IMR-90 (cell line): ENCODE measurements at regions not wholly inside any gene's neighbourhood (a gene's known extent, or its start where the extent isn't known, plus 50 kb on each side); places are given as distances from the start of the nearest gene placed in this dataset.

ENCODE experiments used
- ATAC-seq: fragments of 200-7000 bp; cut with Tn5 transposase; 2 replicates; pipeline ENCODE4 v1.9.1; 2020; ENCODE audit warnings: low read depth, mild to moderate bottlenecking, moderate library complexity
- BruUV-seq: library from RNA; stranded (reverse); fragments of 400-500 nt; replicated peaks from 2 replicates; lab custom pipeline; 2021; lab: Mats Ljungman, UMichigan
- CTCF ChIA-PET: fragments of 300-600 bp; formaldehyde crosslinking; extraction: SDS; loops from one replicate; lab custom pipeline; 2021; ENCODE audit warnings: antibody characterized with exemption; lab: Yijun Ruan, JAX
- POLR2A ChIA-PET: fragments of 300-600 bp; sonication (Branson Sonifier 250); formaldehyde crosslinking; loops from one replicate; lab custom pipeline; 2022; ENCODE audit warnings: antibody characterized with exemption; ENCODE audit not compliant: unreplicated experiment; lab: Charles Lee
- DNase-seq: peaks from one replicate; pipeline ENCODE4 v3.0.0; 2013
- H2AFZ ChIP-seq: replicated peaks from 2 replicates; pipeline ENCODE3; 2013; ENCODE audit warnings: low read length, mild to moderate bottlenecking; ENCODE audit not compliant: poor library complexity
- H2AK5ac ChIP-seq: 2 replicates; pipeline ENCODE4 v1.6.1; 2013; ENCODE audit warnings: low read depth, low read length, inconsistent platforms
- H2AK9ac ChIP-seq: replicated peaks from 2 replicates; pipeline ENCODE3; 2013; ENCODE audit warnings: mild to moderate bottlenecking, low read depth, low read length, moderate library complexity; ENCODE audit not compliant: poor library complexity
- H2BK120ac ChIP-seq: 2 replicates; pipeline ENCODE4 v1.6.1; 2013; ENCODE audit warnings: low read depth, low read length, inconsistent platforms
- H2BK15ac ChIP-seq: 3 replicates; pipeline ENCODE4 v1.6.1; 2013; ENCODE audit warnings: low read depth, low read length, inconsistent platforms
- H2BK20ac ChIP-seq: 2 replicates; pipeline ENCODE4 v1.6.1; 2013; ENCODE audit warnings: low read depth, mild to moderate bottlenecking, inconsistent platforms, low read length, moderate library complexity
- H2BK5ac ChIP-seq: 2 replicates; pipeline ENCODE4 v1.6.1; 2013; ENCODE audit warnings: mild to moderate bottlenecking, low read depth, low read length, inconsistent platforms; ENCODE audit not compliant: poor library complexity, severe bottlenecking
- H3K14ac ChIP-seq: replicated peaks from 2 replicates; pipeline ENCODE4 v1.6.1; 2013; ENCODE audit warnings: low read depth, low read length, inconsistent platforms
- H3K18ac ChIP-seq: 2 replicates; pipeline ENCODE4 v1.6.1; 2013; ENCODE audit warnings: low read depth, low read length, control low read depth
- H3K23ac ChIP-seq: 2 replicates; pipeline ENCODE4 v1.6.1; 2013; ENCODE audit warnings: low read depth, low read length, inconsistent platforms
- H3K27ac ChIP-seq: 2 replicates; pipeline ENCODE4 v1.5.1; 2013; ENCODE audit warnings: mild to moderate bottlenecking, control low read depth, low read length; ENCODE audit not compliant: insufficient read depth
- H3K27me3 ChIP-seq: 2 replicates; pipeline ENCODE4 v1.6.1; 2013; ENCODE audit warnings: low read length; ENCODE audit not compliant: control insufficient read depth, insufficient read depth
- H3K36me3 ChIP-seq: 2 replicates; pipeline ENCODE4 v1.6.1; 2013; ENCODE audit warnings: low read length, mixed read lengths; ENCODE audit not compliant: control insufficient read depth, insufficient read depth
- H3K4ac ChIP-seq: 2 replicates; pipeline ENCODE4 v1.6.1; 2013; ENCODE audit warnings: low read depth, low read length, inconsistent platforms
- H3K4me1 ChIP-seq: 2 replicates; pipeline ENCODE4 v1.6.1; 2013; ENCODE audit warnings: low read length, mixed read lengths; ENCODE audit not compliant: control insufficient read depth, insufficient read depth
- H3K4me2 ChIP-seq: 2 replicates; pipeline ENCODE4 v1.6.1; 2013; ENCODE audit warnings: low read depth, mild to moderate bottlenecking, control low read depth, low read length, moderate library complexity
- H3K4me3 ChIP-seq: 2 replicates; pipeline ENCODE4 v1.5.1; 2013; ENCODE audit warnings: low read depth, mild to moderate bottlenecking, control low read depth, low read length, moderate library complexity; ENCODE audit not compliant: insufficient read depth
- H3K56ac ChIP-seq: 2 replicates; pipeline ENCODE4 v1.6.1; 2013; ENCODE audit warnings: low read length, inconsistent platforms; ENCODE audit not compliant: insufficient read depth; ENCODE audit errors: extremely low read depth
- H3K79me1 ChIP-seq, 2 experiments: 2 replicates each; pipeline ENCODE4 v1.6.1; 2013; ENCODE audit warnings: low read length in 2 of 2, inconsistent platforms in 1 of 2, low read depth in 1 of 2
- H3K9ac ChIP-seq: 2 replicates; pipeline ENCODE4 v1.6.1; 2013; ENCODE audit warnings: low read depth, low read length, control low read depth
- H3K9me1 ChIP-seq: 2 replicates; pipeline ENCODE4 v1.6.1; 2013; ENCODE audit warnings: low read length, inconsistent platforms; ENCODE audit not compliant: insufficient read depth
- H3K9me3 ChIP-seq: 2 replicates; pipeline ENCODE4 v1.6.1; 2013; ENCODE audit warnings: low read length; ENCODE audit not compliant: control insufficient read depth, insufficient read depth
- H4K20me1 ChIP-seq: 2 replicates; pipeline ENCODE4 v1.6.1; 2013; ENCODE audit warnings: low read length, inconsistent platforms; ENCODE audit not compliant: insufficient read depth
- H4K5ac ChIP-seq: 2 replicates; pipeline ENCODE4 v1.6.1; 2013; ENCODE audit warnings: mild to moderate bottlenecking, low read depth, low read length, control low read depth
- H4K8ac ChIP-seq, 2 experiments: 2 replicates each; pipeline ENCODE4 v1.6.1; 2013; ENCODE audit warnings: low read depth in 2 of 2, low read length in 2 of 2, control low read depth in 1 of 2, inconsistent platforms in 1 of 2
- H4K91ac ChIP-seq: 2 replicates; pipeline ENCODE4 v1.6.1; 2013; ENCODE audit warnings: low read depth, low read length, inconsistent platforms; ENCODE audit not compliant: insufficient read depth
- BHLHE40 ChIP-seq: fragments of 150-350 bp; IDR thresholded peaks from 2 replicates; pipeline ENCODE4 v1.6.1; 2016; ENCODE audit warnings: mild to moderate bottlenecking, low read depth, low read length
- CEBPB ChIP-seq: IDR thresholded peaks from 2 replicates; pipeline ENCODE4 v1.6.1; 2012; ENCODE audit warnings: low read depth, low read length, improper control_type of control experiment
- CHD1 ChIP-seq: IDR thresholded peaks from 2 replicates; pipeline ENCODE4 v1.6.1; 2012; ENCODE audit warnings: low read depth, low read length, improper control_type of control experiment
- CTCF ChIP-seq: conservative IDR thresholded peaks from 2 replicates; pipeline ENCODE4 v1.5.1; 2012; ENCODE audit warnings: mild to moderate bottlenecking, low read depth, low read length, improper control_type of control experiment
- FOS ChIP-seq: fragments of 150-350 bp; IDR thresholded peaks from 2 replicates; pipeline ENCODE4 v1.6.1; 2016; ENCODE audit warnings: low read depth, low read length
- MAFK ChIP-seq: IDR thresholded peaks from 2 replicates; pipeline ENCODE4 v1.6.1; 2012; ENCODE audit warnings: low read depth, low read length, improper control_type of control experiment
- MAZ ChIP-seq: IDR thresholded peaks from 2 replicates; pipeline ENCODE4 v1.6.1; 2012; ENCODE audit warnings: low read depth, mild to moderate bottlenecking, low read length, improper control_type of control experiment, moderate library complexity, borderline replicate concordance
- MXI1 ChIP-seq: IDR thresholded peaks from 2 replicates; pipeline ENCODE4 v1.6.1; 2012; ENCODE audit warnings: low read depth, mild to moderate bottlenecking, low read length, moderate library complexity, borderline replicate concordance
- NFE2L2 ChIP-seq: fragments of 150-350 bp; IDR thresholded peaks from 2 replicates; pipeline ENCODE4 v1.6.1; 2016; ENCODE audit warnings: low read depth, mild to moderate bottlenecking, low read length
- POLR2A ChIP-seq: IDR thresholded peaks from 2 replicates; pipeline ENCODE4 v1.6.1; 2012; ENCODE audit warnings: mild to moderate bottlenecking, low read depth, low read length
- RAD21 ChIP-seq: IDR thresholded peaks from 2 replicates; pipeline ENCODE4 v1.6.1; 2012; ENCODE audit warnings: low read length, improper control_type of control experiment
- RCOR1 ChIP-seq: IDR thresholded peaks from 2 replicates; pipeline ENCODE4 v1.6.1; 2012; ENCODE audit warnings: mild to moderate bottlenecking, low read length, improper control_type of control experiment; ENCODE audit not compliant: insufficient replicate concordance
- RFX5 ChIP-seq: IDR thresholded peaks from 2 replicates; pipeline ENCODE4 v1.8.0; 2012; ENCODE audit warnings: low read depth, mild to moderate bottlenecking, low read length, moderate library complexity
- SMC3 ChIP-seq: fragments of 150-350 bp; IDR thresholded peaks from 2 replicates; pipeline ENCODE4 v1.6.1; 2016; ENCODE audit warnings: low read depth, mild to moderate bottlenecking, antibody characterized with exemption, low read length, moderate library complexity
- WGBS, 2 experiments: methylation state at CpG; one replicate each; pipeline versions ENCODE4 v1.1.5 to v1.1.7; 2013; ENCODE audit warnings: missing lambda C conversion rate in 2 of 2; ENCODE audit not compliant: insufficient read length in 1 of 2; ENCODE audit errors: extremely low coverage in 2 of 2; 5-methylcytosine and 5-hydroxymethylcytosine counted together
- dilution Hi-C: fragments of 300-500 bp; cut with HindIII; formaldehyde crosslinking; loops from one replicate; pipeline ENCODE4 v1.14.3; 2018; ENCODE audit warnings: low sequenced_read_pairs; ENCODE audit not compliant: unreplicated experiment
- in situ Hi-C: fragments of 300-500 bp; cut with MboI; formaldehyde crosslinking; loops from 3 replicates; pipeline ENCODE4 v1.14.3; 2019; ENCODE audit warnings: low sequenced_read_pairs, inconsistent platforms, mixed read lengths
- intact Hi-C: fragments of 100-400 bp; cut with micrococcal nuclease; formaldehyde crosslinking; loops from 2 replicates; pipeline ENCODE4 v1.10.0; 2022
- TF ChIP-seq, protein P1 (sequence below): fragments of 150-350 bp; IDR thresholded peaks from 2 replicates; pipeline ENCODE4 v1.6.1; 2016; ENCODE audit warnings: low read depth, mild to moderate bottlenecking, low read length, moderate library complexity, borderline replicate concordance
- TF ChIP-seq, protein P2 (sequence below): fragments of 150-350 bp; IDR thresholded peaks from 2 replicates; pipeline ENCODE4 v1.6.1; 2017; ENCODE audit warnings: mild to moderate bottlenecking, antibody characterized with exemption, low read length, low read depth

DNA sequence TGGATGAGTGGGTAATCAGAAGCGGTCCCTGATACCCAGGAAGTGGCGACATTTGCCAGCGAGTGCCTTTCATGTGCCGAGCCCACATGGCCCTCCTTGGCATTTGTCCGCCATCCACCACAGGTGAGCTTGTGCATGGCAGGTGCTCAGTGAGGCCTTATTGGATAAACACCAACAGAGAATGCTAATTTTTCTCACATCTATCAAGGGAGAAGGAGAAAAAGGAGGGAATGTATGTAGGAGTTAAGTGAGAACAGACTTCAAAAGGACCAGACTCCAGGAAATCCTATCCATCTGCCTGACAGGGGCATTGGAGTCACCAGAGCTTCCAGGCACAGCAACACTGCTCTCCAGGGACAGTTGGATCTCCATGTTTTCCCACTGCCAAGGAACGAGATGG is 143.5 kb upstream of the ZMIZ1 start:
- no peak overlapping the region for H3K9ac ChIP-seq
- peak overlapping the region; percentile 86 for H2BK20ac ChIP-seq
- peak overlapping the region; percentile 52 for H2BK120ac ChIP-seq
- no TSS peak for BruUV-seq
- H3K4me3 ChIP-seq = no peak overlapping the region
- H4K5ac ChIP-seq = peak overlapping the region; percentile 39; the same call in 1 of the 2 replicates
- H3K18ac ChIP-seq = peak overlapping the region; percentile 73
- no CpG with 5 or more reads among the region's 6 CpGs for WGBS, 2 experiments
- H4K91ac ChIP-seq = peak overlapping the region; percentile 68
- peak overlapping the region; percentile 36; the same call in 1 of the 2 replicates for H3K27ac ChIP-seq
- H2AK9ac ChIP-seq = no peak overlapping the region
- H2BK5ac ChIP-seq = peak overlapping the region; percentile 63
- dilution Hi-C loops (no loop called here), intact Hi-C loops (no loop called here), in situ Hi-C loops (no loop called here)
- ChIA-PET POLR2A (no interaction called here), CTCF (interaction anchor here (0.7 kb wide), 1 partner anchor 384 kb away, joined by 3 read pairs; no protein-coding TSS in a partner anchor)
- H3K79me1 ChIP-seq = no peaks in the 10 kb centered on the region
- H2AFZ ChIP-seq = no peak overlapping the region
- 0 out of 2 replicates have a peak overlapping the region, but pooled peaks have one; percentile 39 for H3K4me2 ChIP-seq
- H2AK5ac ChIP-seq = peak overlapping the region; percentile 66
- H2BK15ac ChIP-seq = peak overlapping the region; percentile 40; the same call in 2 of the 3 replicates
- ATAC-seq = no peak
- no peak for TF ChIP-seq MAFK
- no peak for TF ChIP-seq FOS
- TF ChIP-seq BHLHE40 = no peak
- TF ChIP-seq NFE2L2 = no peak
- no peak for TF ChIP-seq POLR2A
- TF ChIP-seq CTCF = no peak
- TF ChIP-seq MXI1 = no peak
- TF ChIP-seq, protein P1, sequence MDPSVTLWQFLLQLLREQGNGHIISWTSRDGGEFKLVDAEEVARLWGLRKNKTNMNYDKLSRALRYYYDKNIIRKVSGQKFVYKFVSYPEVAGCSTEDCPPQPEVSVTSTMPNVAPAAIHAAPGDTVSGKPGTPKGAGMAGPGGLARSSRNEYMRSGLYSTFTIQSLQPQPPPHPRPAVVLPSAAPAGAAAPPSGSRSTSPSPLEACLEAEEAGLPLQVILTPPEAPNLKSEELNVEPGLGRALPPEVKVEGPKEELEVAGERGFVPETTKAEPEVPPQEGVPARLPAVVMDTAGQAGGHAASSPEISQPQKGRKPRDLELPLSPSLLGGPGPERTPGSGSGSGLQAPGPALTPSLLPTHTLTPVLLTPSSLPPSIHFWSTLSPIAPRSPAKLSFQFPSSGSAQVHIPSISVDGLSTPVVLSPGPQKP = no peak
- TF ChIP-seq CHD1 = no peak
- no peak for TF ChIP-seq CEBPB
- no peak for TF ChIP-seq RCOR1
- no peak for TF ChIP-seq RFX5
- TF ChIP-seq SMC3 = no peak
- TF ChIP-seq RAD21 = no peak
- TF ChIP-seq, protein P2, sequence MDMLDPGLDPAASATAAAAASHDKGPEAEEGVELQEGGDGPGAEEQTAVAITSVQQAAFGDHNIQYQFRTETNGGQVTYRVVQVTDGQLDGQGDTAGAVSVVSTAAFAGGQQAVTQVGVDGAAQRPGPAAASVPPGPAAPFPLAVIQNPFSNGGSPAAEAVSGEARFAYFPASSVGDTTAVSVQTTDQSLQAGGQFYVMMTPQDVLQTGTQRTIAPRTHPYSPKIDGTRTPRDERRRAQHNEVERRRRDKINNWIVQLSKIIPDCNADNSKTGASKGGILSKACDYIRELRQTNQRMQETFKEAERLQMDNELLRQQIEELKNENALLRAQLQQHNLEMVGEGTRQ = no peak
- TF ChIP-seq MAZ = no peak
- H3K36me3 ChIP-seq = no peaks in the 10 kb centered on the region
- peaks cover 10% of the 10 kb centered on the region for H3K4me1 ChIP-seq
- H3K27me3 ChIP-seq = peaks cover 15% of the 10 kb centered on the region
- H4K20me1 ChIP-seq = no peaks in the 10 kb centered on the region
- H3K4ac ChIP-seq = peak overlapping the region; percentile 74
- H3K9me1 ChIP-seq = peaks cover 4% of the 10 kb centered on the region
- H3K56ac ChIP-seq = no peak overlapping the region
- DNase-seq = no peak
- H3K9me3 ChIP-seq = no peaks in the 10 kb centered on the region
- peak overlapping the region in 1 of 2 experiments; percentile 58; a peak in 2 of 4 replicates for H4K8ac ChIP-seq
- 0 out of 2 replicates have a peak overlapping the region, but pooled peaks have one; percentile 16 for H3K14ac ChIP-seq
- H3K23ac ChIP-seq = 0 out of 2 replicates have a peak overlapping the region, but pooled peaks have one; percentile 13
